ENCODE measurements at regions not wholly inside any gene's neighbourhood (a gene's known extent, or its start where the extent isn't known, plus 50 kb on each side); places are given as distances from the start of the nearest gene placed in this dataset.

DNA sequence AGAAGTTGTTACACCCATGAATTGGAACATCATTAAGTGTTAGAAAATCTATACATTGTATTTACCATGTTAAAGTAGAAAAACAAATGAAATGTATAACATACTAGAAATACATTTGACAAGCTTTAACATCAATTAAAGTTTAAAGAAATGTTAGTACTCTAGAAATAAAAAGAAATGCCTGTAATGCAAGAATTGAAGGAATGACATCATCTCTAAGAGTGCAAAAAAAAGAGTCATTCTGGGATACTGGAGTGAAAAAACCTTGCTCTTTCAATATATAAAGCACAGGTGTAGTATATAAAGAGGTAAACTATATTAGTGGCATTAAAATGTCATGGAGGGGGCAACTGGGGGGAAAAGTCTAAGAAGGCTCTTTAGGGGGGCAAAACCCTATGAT, 210.8 kb upstream of the PLD5 start:
- H3K79me2 ChIP-seq (ENCODE audit: control insufficient read depth, insufficient read depth, low read length): no peaks in the 10 kb centered on the region
- H3K9ac ChIP-seq (ENCODE audit: insufficient read depth, low read length): no peak overlapping the region
- H3K36me3 ChIP-seq (ENCODE audit: control insufficient read depth, insufficient read depth, low read length): no peaks in the 10 kb centered on the region
- H3K27ac ChIP-seq (ENCODE audit: insufficient read depth, low read length): no peak overlapping the region
- H3K4me2 ChIP-seq (ENCODE audit: extremely low read depth, insufficient read depth, low read length): no peak overlapping the region
- no peak for DNase-seq (ENCODE audit: low read depth in 2 of 2)
- H2AFZ ChIP-seq (ENCODE audit: low read length): no peak overlapping the region
- no peaks in the 10 kb centered on the region for H3K4me1 ChIP-seq (ENCODE audit: control insufficient read depth, extremely low read depth, insufficient read depth, low read length)
- H3K27me3 ChIP-seq (ENCODE audit: control insufficient read depth, insufficient read depth, low read length): no peaks in the 10 kb centered on the region
- no peaks in the 10 kb centered on the region for H4K20me1 ChIP-seq (ENCODE audit: control insufficient read depth, extremely low read depth, insufficient read depth, low read length)
- H3K9me3 ChIP-seq (ENCODE audit: control insufficient read depth, insufficient read depth, low read depth, low read length): no peaks in the 10 kb centered on the region
- no peak overlapping the region for H3K4me3 ChIP-seq (replicated peaks in 1 of 4; ENCODE audit: control extremely low read depth in 1 of 4, insufficient read depth in 1 of 4, low read depth in 3 of 4, low read length in 4 of 4)
- no peak for TF ChIP-seq CTCF (conservative IDR thresholded peaks at IDR 0.05 in 1 of 2, IDR thresholded peaks at IDR 0.05 in 1 of 2; ENCODE audit: low read depth in 1 of 2, low read length in 2 of 2)
- no peak for TF ChIP-seq EZH2 (IDR thresholded peaks at IDR 0.05; ENCODE audit: low read length, missing control alignments)

DNA sequence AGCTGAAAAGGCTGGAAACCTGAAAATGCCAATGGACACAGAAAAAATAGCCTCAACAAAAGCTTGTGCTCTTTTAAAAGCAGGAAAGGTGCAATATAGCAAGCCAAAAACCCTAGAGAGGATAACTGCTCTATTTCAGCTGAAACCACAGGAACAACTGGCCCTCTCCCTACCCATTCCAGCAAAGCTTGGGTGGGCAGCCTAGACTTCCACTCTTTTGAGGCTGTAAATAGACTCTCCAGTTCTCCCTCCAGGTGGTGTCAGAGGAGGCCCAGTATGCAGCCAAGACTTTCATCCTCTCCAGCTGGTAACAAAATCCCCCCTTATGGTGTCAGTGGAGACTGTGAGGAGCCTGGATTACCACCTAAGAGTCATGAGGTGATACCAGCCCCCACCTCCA, 206.9 kb upstream of the PLD5 start:
- no peaks in the 10 kb centered on the region for H3K9me3 ChIP-seq (ENCODE audit: control insufficient read depth, insufficient read depth, low read depth, low read length)
- no peak overlapping the region for H3K27ac ChIP-seq (ENCODE audit: insufficient read depth, low read length)
- no peaks in the 10 kb centered on the region for H3K27me3 ChIP-seq (ENCODE audit: control insufficient read depth, insufficient read depth, low read length)
- no peak for DNase-seq (ENCODE audit: low read depth in 2 of 2)
- no peak overlapping the region for H3K9ac ChIP-seq (ENCODE audit: insufficient read depth, low read length)
- H3K79me2 ChIP-seq (ENCODE audit: control insufficient read depth, insufficient read depth, low read length): no peaks in the 10 kb centered on the region
- no peaks in the 10 kb centered on the region for H3K4me1 ChIP-seq (ENCODE audit: control insufficient read depth, extremely low read depth, insufficient read depth, low read length)
- H3K4me2 ChIP-seq (ENCODE audit: extremely low read depth, insufficient read depth, low read length): no peak overlapping the region
- no peaks in the 10 kb centered on the region for H3K36me3 ChIP-seq (ENCODE audit: control insufficient read depth, insufficient read depth, low read length)
- H2AFZ ChIP-seq (ENCODE audit: low read length): no peak overlapping the region
- no peaks in the 10 kb centered on the region for H4K20me1 ChIP-seq (ENCODE audit: control insufficient read depth, extremely low read depth, insufficient read depth, low read length)
- TF ChIP-seq CTCF (conservative IDR thresholded peaks at IDR 0.05 in 1 of 2, IDR thresholded peaks at IDR 0.05 in 1 of 2; ENCODE audit: low read depth in 1 of 2, low read length in 2 of 2): no peak
- no peak for TF ChIP-seq EZH2 (IDR thresholded peaks at IDR 0.05; ENCODE audit: low read length, missing control alignments)
- H3K4me3 ChIP-seq (replicated peaks in 1 of 4; ENCODE audit: control extremely low read depth in 1 of 4, insufficient read depth in 1 of 4, low read depth in 3 of 4, low read length in 4 of 4): no peak overlapping the region

- no peak overlapping the region for H3K4me3 ChIP-seq (replicated peaks in 1 of 4; ENCODE audit: control extremely low read depth in 1 of 4, insufficient read depth in 1 of 4, low read depth in 3 of 4, low read length in 4 of 4)
- H3K4me2 ChIP-seq (ENCODE audit: extremely low read depth, insufficient read depth, low read length): no peak overlapping the region
- no peaks in the 10 kb centered on the region for H3K9me3 ChIP-seq (ENCODE audit: control insufficient read depth, insufficient read depth, low read depth, low read length)
- TF ChIP-seq CTCF (conservative IDR thresholded peaks at IDR 0.05 in 1 of 2, IDR thresholded peaks at IDR 0.05 in 1 of 2; ENCODE audit: low read depth in 1 of 2, low read length in 2 of 2) (no peak), EZH2 (IDR thresholded peaks at IDR 0.05; ENCODE audit: low read length, missing control alignments) (no peak)
- no peaks in the 10 kb centered on the region for H4K20me1 ChIP-seq (ENCODE audit: control insufficient read depth, extremely low read depth, insufficient read depth, low read length)
- no peak for DNase-seq (ENCODE audit: low read depth in 2 of 2)
- H3K9ac ChIP-seq (ENCODE audit: insufficient read depth, low read length): no peak overlapping the region
- H2AFZ ChIP-seq (ENCODE audit: low read length): no peak overlapping the region
- H3K79me2 ChIP-seq (ENCODE audit: control insufficient read depth, insufficient read depth, low read length): no peaks in the 10 kb centered on the region
- H3K36me3 ChIP-seq (ENCODE audit: control insufficient read depth, insufficient read depth, low read length): no peaks in the 10 kb centered on the region
- H3K27ac ChIP-seq (ENCODE audit: insufficient read depth, low read length): no peak overlapping the region
- no peaks in the 10 kb centered on the region for H3K4me1 ChIP-seq (ENCODE audit: control insufficient read depth, extremely low read depth, insufficient read depth, low read length)
- no peaks in the 10 kb centered on the region for H3K27me3 ChIP-seq (ENCODE audit: control insufficient read depth, insufficient read depth, low read length)
These were observed 204.2 kb upstream of the PLD5 start for GRCh38 chr1:242728696-242729095.
